ENCODE measurements at regions not wholly inside any gene's neighbourhood (a gene's known extent, or its start where the extent isn't known, plus 50 kb on each side); places are given as distances from the start of the nearest gene placed in this dataset.

- TF ChIP-seq HDGF (IDR thresholded peaks at IDR 0.05; ENCODE audit: borderline replicate concordance) (no peak), BHLHE40 (IDR thresholded peaks at IDR 0.05; ENCODE audit: borderline replicate concordance) (no peak), SUZ12 (IDR thresholded peaks at IDR 0.05) (no peak), ZNF384 (IDR thresholded peaks at IDR 0.05) (no peak), L3MBTL2 (conservative IDR thresholded peaks at IDR 0.05) (no peak), FOXM1 (IDR thresholded peaks at IDR 0.05; ENCODE audit: borderline replicate concordance) (no peak), TARDBP (IDR thresholded peaks at IDR 0.05) (no peak), ELF4 (IDR thresholded peaks at IDR 0.05) (no peak), FOXA1 (IDR thresholded peaks at IDR 0.05) (no peak), ARNT (IDR thresholded peaks at IDR 0.05) (no peak), FOXK2 (IDR thresholded peaks at IDR 0.05) (no peak)
Measured at GRCh38 chr11:36809303-36809702, 211.3 kb upstream of the RAG2 start.
